Psoas muscle (tissue), 7 donors: ENCODE measurements at regions not wholly inside any gene's neighbourhood (a gene's known extent, or its start where the extent isn't known, plus 50 kb on each side); places are given as distances from the start of the nearest gene placed in this dataset.

Source experiments
- ATAC-seq, 4 donors: fragments of 200-7000 bp; cut with Tn5 transposase; one replicate each; pipeline ENCODE4 v1.9.1; 2020; ENCODE audit warnings: moderate library complexity in 3 of 4, mild to moderate bottlenecking in 2 of 4
- DNase-seq, 2 donors: peaks; one replicate each; pipeline ENCODE4 v3.0.0-alpha.2; 2020
- H3K27ac ChIP-seq: fragments of 200-600 bp; one replicate; pipeline ENCODE4 v1.8.0; 2022
- H3K27me3 ChIP-seq, 3 donors: fragments of 200-600 bp in 1 of 3; one replicate each; pipeline versions ENCODE4 v1.6.1 to v1.8.0; 2013 to 2022; ENCODE audit warnings: low read length in 2 of 3, mild to moderate bottlenecking in 2 of 3, moderate library complexity in 1 of 3; ENCODE audit not compliant: insufficient read depth in 3 of 3
- H3K36me3 ChIP-seq, 2 donors: fragments of 200-600 bp in 1 of 2; one replicate each; pipeline versions ENCODE4 v1.6.1 to v1.8.0; 2013 to 2022; ENCODE audit warnings: low read depth in 1 of 2, mild to moderate bottlenecking in 1 of 2, moderate library complexity in 1 of 2; ENCODE audit not compliant: insufficient read depth in 1 of 2
- H3K4me1 ChIP-seq: fragments of 200-600 bp; one replicate; pipeline ENCODE4 v1.8.0; 2022
- H3K4me3 ChIP-seq: fragments of 200-600 bp; one replicate; pipeline ENCODE4 v1.8.0; 2022; ENCODE audit warnings: mild to moderate bottlenecking
- H3K9me3 ChIP-seq: fragments of 200-600 bp; one replicate; pipeline ENCODE4 v1.8.0; 2022
- WGBS, 3 donors: extraction: QIAGEN DNeasy Blood & Tissue Kit; methylation state at CpG; one replicate each; pipeline versions ENCODE4 v1.1.6 to v1.1.7; 2013; 5-methylcytosine and 5-hydroxymethylcytosine counted together
- intact Hi-C, 2 donors: fragments of 100-400 bp; cut with DNase I; formaldehyde crosslinking; loops; one replicate each; pipeline versions ENCODE4 v1.11.0 to v1.14.2; 2022
- TF ChIP-seq, protein P1 (sequence below): fragments of 200-600 bp; IDR thresholded peaks from one replicate; pipeline ENCODE4 v1.8.0; 2022; ENCODE audit warnings: antibody characterized with exemption
- donor health status: healthy with polysubstance abuse.
- donor health status: DM: no; HTN: no; CAD: no; lungs with moderate emphysema.
- donor health status: Bipolar disorder and iron deficiency.
- donor health status: healthy.
- donor health status: DM: yes; HTN: yes; CAD: no.
- donor health status: DM: no; HTN: no; CAD: no.
- donor health status: DM: yes; HTN: yes; CAD: no.

DNA sequence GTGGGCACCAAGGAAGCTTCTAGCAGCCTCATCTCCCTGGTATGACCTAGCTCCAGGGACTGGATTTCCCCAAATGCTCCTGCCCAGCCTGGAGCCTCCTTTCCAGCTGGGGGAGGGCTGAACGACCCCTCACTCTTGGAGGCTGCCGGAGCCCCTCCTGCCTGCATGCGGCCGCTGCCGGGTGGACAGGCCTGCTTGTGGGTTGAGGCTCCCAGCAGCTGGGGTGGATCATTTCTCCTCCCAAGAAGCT lies 213.6 kb downstream of the SEC14L1 start:
- WGBS, 3 donors: 59 to 89% (median 67%) methylated on average over 5 of the region's 5 CpGs
- DNase-seq (no peak), ATAC-seq (no peak)
- no peaks in the 10 kb centered on the region for H3K36me3 ChIP-seq
- no peaks in the 10 kb centered on the region for H3K27me3 ChIP-seq
- intact Hi-C loops: no loop called here
- peak overlapping the region; percentile 58 for H3K27ac ChIP-seq
- TF ChIP-seq, protein P1, sequence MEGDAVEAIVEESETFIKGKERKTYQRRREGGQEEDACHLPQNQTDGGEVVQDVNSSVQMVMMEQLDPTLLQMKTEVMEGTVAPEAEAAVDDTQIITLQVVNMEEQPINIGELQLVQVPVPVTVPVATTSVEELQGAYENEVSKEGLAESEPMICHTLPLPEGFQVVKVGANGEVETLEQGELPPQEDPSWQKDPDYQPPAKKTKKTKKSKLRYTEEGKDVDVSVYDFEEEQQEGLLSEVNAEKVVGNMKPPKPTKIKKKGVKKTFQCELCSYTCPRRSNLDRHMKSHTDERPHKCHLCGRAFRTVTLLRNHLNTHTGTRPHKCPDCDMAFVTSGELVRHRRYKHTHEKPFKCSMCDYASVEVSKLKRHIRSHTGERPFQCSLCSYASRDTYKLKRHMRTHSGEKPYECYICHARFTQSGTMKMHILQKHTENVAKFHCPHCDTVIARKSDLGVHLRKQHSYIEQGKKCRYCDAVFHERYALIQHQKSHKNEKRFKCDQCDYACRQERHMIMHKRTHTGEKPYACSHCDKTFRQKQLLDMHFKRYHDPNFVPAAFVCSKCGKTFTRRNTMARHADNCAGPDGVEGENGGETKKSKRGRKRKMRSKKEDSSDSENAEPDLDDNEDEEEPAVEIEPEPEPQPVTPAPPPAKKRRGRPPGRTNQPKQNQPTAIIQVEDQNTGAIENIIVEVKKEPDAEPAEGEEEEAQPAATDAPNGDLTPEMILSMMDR: no peak
- H3K4me3 ChIP-seq: no peak overlapping the region
- peaks cover 9% of the 10 kb centered on the region for H3K4me1 ChIP-seq
- no peaks in the 10 kb centered on the region for H3K9me3 ChIP-seq

DNA sequence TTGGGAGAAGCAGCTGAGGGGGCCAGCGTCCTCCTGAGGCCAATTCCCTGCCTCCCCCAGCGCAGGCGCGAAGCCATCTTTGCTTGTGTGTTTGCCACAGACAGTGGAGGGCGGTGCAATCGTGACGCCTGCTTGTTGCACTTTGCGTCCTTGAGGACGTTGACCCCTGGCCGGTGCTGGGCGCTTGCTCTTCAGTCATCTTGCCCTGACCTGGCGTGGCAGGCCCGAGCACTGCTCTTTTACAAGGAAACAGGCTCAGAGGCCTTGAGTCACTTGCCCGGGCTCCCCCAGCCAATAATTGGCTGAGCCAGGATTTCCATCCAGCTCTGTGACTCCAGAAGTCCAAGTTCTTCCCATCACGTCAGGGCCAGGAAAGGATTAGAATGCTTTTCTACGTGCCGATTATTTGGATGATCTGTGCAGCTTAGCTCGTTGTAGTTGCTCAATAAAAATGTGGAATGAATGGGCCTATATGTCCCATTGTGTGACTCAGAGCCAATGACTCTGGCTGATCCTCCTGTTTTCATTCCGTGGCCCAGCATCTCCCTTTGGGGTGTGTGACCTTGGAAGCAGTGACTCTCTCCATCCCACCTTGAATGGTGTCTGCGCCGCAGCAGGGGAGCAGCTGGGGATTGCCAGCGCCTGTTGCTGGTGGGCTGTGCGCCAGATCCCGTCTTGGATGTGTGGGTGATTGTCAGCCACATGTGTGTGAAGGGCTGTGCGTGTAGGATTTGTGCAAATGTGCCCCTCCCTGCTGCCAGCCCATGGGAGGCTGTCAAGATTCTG lies 214.1 kb downstream of the SEC14L1 start:
- DNase-seq: peak; percentile 84 to 85
- Histone ChIP-seq H3K27ac (peak overlapping the region; percentile 58), H3K9me3 (no peaks in the 10 kb centered on the region), H3K4me1 (peaks cover 9% of the 10 kb centered on the region), H3K36me3 (no peaks in the 10 kb centered on the region), H3K27me3 (no peaks in the 10 kb centered on the region), H3K4me3 (no peak overlapping the region)
- ATAC-seq: peak; percentile 39 to 59 (median 58)
- TF ChIP-seq, protein P1: no peak
- intact Hi-C loops: no loop called here
- 46 to 63% (median 49%) methylated on average over 25 of the region's 25 CpGs for WGBS, 3 donors

DNA sequence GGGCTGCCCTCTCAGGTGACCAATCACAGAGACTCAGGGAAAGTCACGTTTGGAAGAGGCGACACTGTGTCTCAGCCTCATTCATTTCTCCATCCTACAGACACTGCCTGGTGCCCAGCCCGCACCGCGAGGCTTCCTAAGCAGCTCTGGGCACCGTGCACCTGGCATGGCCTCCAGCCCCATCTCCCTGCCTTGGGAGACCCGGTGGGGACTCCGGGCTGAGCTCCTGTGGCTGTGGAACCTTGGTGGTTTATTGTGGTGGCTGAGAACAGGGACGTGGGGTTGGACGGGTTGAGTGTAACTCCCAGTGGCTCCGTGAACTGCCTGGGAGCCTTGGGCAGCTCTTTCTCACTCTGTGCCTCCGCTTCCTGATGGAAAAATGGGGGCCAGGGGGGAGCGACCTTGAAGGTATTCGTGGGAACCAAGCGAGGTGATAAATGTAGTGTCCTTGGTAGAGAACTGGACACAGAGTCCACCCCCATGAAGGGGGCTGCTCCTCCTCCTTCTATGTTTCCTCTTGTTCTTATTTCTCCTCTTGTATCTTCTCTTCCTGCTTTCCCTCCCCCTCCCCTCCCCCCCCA lies 215.4 kb downstream of the SEC14L1 start:
- intact Hi-C loops: no loop called here
- DNase-seq (peak in 1 of 2 donors; percentile 50), ATAC-seq (peak; percentile 5 to 52 (median 40))
- TF ChIP-seq, protein P1: no peak
- WGBS, 3 donors: 44 to 63% (median 47%) methylated on average over 15 of the region's 15 CpGs
- Histone ChIP-seq H3K27me3 (no peaks in the 10 kb centered on the region), H3K4me1 (peaks cover 9% of the 10 kb centered on the region), H3K27ac (peak overlapping the region; percentile 70), H3K9me3 (no peaks in the 10 kb centered on the region), H3K4me3 (no peak overlapping the region), H3K36me3 (no peaks in the 10 kb centered on the region)

DNA sequence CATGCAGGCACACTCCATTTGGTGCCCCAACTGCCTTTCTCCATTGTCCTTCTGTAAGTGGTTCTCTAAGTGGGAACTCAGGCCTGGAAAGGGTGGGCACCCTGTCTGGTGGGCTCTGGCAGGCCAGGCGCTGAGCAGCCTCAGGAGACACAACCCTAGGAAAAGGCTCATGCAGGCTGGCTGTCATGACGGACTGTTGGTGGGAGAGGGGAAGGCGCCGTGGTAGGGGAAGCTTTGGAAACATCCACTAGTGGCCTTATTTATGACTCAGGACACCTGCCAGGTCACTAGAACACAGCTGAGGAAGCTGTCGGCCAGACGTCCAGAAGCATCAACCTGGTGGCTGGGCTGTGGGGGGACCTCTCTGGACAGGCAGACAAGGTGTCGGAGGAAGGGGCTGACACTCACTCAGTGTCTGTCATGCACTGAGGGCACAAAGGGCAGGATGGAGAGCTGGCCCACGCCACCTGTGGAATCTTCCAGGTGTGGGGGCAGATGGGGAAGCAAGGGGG lies 216.0 kb downstream of the SEC14L1 start:
- H3K4me3 ChIP-seq: no peak overlapping the region
- WGBS, 3 donors: 52 to 56% (median 55%) methylated on average over 8 of the region's 8 CpGs
- H3K9me3 ChIP-seq: no peaks in the 10 kb centered on the region
- DNase-seq (peak in 1 of 2 donors; percentile 61), ATAC-seq (peak; percentile 12 to 47 (median 36))
- H3K4me1 ChIP-seq: peaks cover 9% of the 10 kb centered on the region
- TF ChIP-seq, protein P1: no peak
- no peaks in the 10 kb centered on the region for H3K36me3 ChIP-seq
- H3K27me3 ChIP-seq: no peaks in the 10 kb centered on the region
- intact Hi-C loops: no loop called here
- peak overlapping the region; percentile 1 for H3K27ac ChIP-seq
